Hepatocyte (in vitro differentiated cells): ENCODE measurements at regions not wholly inside any gene's neighbourhood (a gene's known extent, or its start where the extent isn't known, plus 50 kb on each side); places are given as distances from the start of the nearest gene placed in this dataset.

Experiments
- DNase-seq: peaks from one replicate; pipeline ENCODE4 v3.0.0-alpha.2; 2016; ENCODE audit warnings: low spot score
- H2AFZ ChIP-seq: fragments of 200-600 bp; sonication (generic); 2 replicates; pipeline ENCODE4 v1.6.0; 2016; ENCODE audit warnings: antibody characterized with exemption, mild to moderate bottlenecking
- H3K27ac ChIP-seq: fragments of 200-600 bp; sonication (generic); 2 replicates; pipeline ENCODE4 v1.5.1; 2016; ENCODE audit warnings: mild to moderate bottlenecking
- H3K27me3 ChIP-seq: fragments of 200-600 bp; sonication (generic); 2 replicates; pipeline ENCODE4 v1.6.1; 2016
- H3K36me3 ChIP-seq: fragments of 200-600 bp; sonication (generic); replicated peaks from 2 replicates; pipeline ENCODE4 v1.5.1; 2016; ENCODE audit warnings: low read depth; ENCODE audit not compliant: insufficient read depth
- H3K4me1 ChIP-seq: fragments of 200-600 bp; sonication (generic); 2 replicates; pipeline ENCODE4 v1.5.1; 2016; ENCODE audit warnings: mild to moderate bottlenecking, moderate library complexity; ENCODE audit not compliant: insufficient read depth
- H3K4me2 ChIP-seq: fragments of 200-600 bp; sonication (generic); 2 replicates; pipeline ENCODE4 v1.6.0; 2016
- H3K4me3 ChIP-seq: fragments of 200-600 bp; sonication (generic); 2 replicates; pipeline ENCODE4 v1.5.1; 2016; ENCODE audit warnings: mild to moderate bottlenecking
- H3K79me2 ChIP-seq: fragments of 200-600 bp; sonication (generic); 2 replicates; pipeline ENCODE4 v1.6.0; 2017; ENCODE audit warnings: mild to moderate bottlenecking
- H3K9me2 ChIP-seq: fragments of 200-600 bp; sonication (generic); replicated peaks from 2 replicates; pipeline ENCODE4 v1.6.0; 2017; ENCODE audit warnings: mild to moderate bottlenecking; ENCODE audit not compliant: insufficient read depth
- H3K9me3 ChIP-seq: fragments of 200-600 bp; sonication (generic); 2 replicates; pipeline ENCODE4 v1.5.1; 2016; ENCODE audit warnings: low read depth, mild to moderate bottlenecking
- H4K20me1 ChIP-seq: fragments of 200-600 bp; sonication (generic); 2 replicates; pipeline ENCODE4 v1.6.0; 2016; ENCODE audit warnings: mild to moderate bottlenecking; ENCODE audit not compliant: insufficient read depth, poor library complexity, severe bottlenecking
- EZH2 ChIP-seq: fragments of 200-600 bp; sonication (generic); IDR thresholded peaks from 2 replicates; pipeline ENCODE4 v1.6.1; 2016; ENCODE audit warnings: antibody characterized with exemption, mild to moderate bottlenecking, borderline replicate concordance
- EZH2phosphoT487 ChIP-seq: fragments of 200-600 bp; sonication (generic); IDR thresholded peaks from one replicate; pipeline ENCODE4 v1.6.1; 2018; ENCODE audit warnings: antibody characterized with exemption, mild to moderate bottlenecking, low read depth, moderate library complexity; ENCODE audit not compliant: unreplicated experiment, severe bottlenecking
- WGBS: methylation state at CpG from one replicate; pipeline ENCODE4 v1.1.6; 2016; ENCODE audit warnings: low lambda C conversion rate; ENCODE audit errors: missing lambda C conversion rate; 5-methylcytosine and 5-hydroxymethylcytosine counted together
- TF ChIP-seq, protein P1 (sequence below): fragments of 200-600 bp; sonication (generic); IDR thresholded peaks from 2 replicates; pipeline ENCODE4 v1.5.1; 2016; ENCODE audit warnings: antibody characterized with exemption, mild to moderate bottlenecking; ENCODE audit not compliant: poor library complexity

DNA sequence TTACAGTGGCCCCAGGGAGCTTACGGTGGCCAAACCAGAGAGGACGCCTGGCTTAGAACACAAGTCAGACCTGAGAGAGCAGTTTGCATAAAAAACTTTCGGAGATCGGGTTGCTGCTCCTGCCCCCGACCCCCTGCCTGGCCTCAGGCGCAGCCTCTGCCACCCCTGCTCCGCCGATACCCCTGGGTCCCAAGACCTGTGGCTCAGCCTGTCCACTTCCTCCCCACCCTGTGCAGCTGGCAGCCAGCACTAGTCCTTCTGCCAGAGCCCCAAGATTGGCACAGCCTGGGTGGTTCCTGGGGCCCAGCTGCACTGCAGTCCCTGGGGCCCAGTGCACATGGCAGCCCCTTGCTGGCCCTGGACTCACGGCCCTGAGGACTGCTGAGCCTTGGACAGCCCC, 56.2 kb upstream of the SOX1 start:
- 87% methylated on average over 9 of the region's 9 CpGs for WGBS
- Histone ChIP-seq H3K4me3 (no peak overlapping the region), H3K36me3 (no peaks in the 10 kb centered on the region), H3K9me2 (no peaks in the 10 kb centered on the region), H3K4me2 (no peak overlapping the region), H3K79me2 (no peaks in the 10 kb centered on the region), H3K27me3 (no peaks in the 10 kb centered on the region), H3K4me1 (no peaks in the 10 kb centered on the region), H4K20me1 (no peaks in the 10 kb centered on the region), H2AFZ (no peak overlapping the region), H3K9me3 (no peaks in the 10 kb centered on the region), H3K27ac (no peak overlapping the region)
- no peak for DNase-seq
- TF ChIP-seq EZH2phosphoT487 (no peak), EZH2 (no peak)
- TF ChIP-seq, protein P1, sequence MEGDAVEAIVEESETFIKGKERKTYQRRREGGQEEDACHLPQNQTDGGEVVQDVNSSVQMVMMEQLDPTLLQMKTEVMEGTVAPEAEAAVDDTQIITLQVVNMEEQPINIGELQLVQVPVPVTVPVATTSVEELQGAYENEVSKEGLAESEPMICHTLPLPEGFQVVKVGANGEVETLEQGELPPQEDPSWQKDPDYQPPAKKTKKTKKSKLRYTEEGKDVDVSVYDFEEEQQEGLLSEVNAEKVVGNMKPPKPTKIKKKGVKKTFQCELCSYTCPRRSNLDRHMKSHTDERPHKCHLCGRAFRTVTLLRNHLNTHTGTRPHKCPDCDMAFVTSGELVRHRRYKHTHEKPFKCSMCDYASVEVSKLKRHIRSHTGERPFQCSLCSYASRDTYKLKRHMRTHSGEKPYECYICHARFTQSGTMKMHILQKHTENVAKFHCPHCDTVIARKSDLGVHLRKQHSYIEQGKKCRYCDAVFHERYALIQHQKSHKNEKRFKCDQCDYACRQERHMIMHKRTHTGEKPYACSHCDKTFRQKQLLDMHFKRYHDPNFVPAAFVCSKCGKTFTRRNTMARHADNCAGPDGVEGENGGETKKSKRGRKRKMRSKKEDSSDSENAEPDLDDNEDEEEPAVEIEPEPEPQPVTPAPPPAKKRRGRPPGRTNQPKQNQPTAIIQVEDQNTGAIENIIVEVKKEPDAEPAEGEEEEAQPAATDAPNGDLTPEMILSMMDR = no peak

DNA sequence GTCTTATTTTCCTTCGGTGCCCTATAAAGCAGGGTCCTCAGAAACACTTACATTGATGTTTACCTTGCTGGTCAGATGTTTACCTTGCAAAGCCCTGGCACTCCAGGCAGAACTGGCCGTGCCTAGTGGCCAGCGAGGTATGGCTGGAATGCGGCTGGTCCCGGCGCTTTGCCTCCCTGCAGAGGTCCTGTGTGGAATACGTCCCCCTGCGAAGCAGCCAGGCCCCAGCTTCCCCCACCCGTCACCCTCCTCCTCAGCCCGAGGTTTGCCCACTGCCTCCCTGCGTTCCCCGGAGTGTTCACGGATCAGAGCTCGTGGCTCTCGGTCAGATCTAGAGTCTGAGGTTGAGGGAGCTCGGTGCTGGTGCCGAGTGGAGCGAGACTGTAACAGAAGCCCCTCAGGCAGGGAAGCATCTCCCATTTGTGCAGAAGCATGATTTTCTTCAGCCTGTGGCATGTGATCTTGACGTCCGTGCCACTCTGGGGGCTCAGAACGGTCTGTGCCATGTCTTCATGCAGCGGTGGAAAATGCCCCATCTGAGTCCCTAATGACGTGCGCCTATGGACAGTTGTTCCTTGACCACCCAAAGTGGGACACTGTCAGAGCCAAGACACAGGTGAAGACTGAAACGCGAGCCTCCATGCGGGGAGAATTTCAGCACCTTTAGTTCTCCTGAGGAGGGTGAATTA, 54.8 kb upstream of the SOX1 start:
- DNase-seq = no peak
- no peak overlapping the region for H2AFZ ChIP-seq

DNA sequence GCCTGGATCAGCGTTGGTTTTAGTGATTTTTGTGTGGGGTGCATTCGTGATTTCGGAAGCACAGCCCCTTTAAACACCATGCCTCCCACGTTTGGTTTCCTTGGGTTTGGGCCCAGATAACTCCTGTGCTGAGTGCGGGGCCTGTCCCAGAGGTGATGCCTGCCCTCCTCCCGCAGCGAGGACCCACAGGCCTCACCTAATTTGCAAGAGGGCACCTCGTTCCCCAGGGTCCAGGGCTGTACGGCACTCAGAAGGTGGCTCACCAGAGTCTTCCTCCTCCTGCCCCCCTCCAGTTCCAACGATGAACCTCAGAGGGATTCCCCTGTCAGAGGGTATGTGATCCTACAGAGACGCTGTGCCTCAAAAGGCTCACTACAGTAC, 54.3 kb upstream of the SOX1 start:
- H3K4me1 ChIP-seq = no peaks in the 10 kb centered on the region
- 87% methylated on average over 11 of the region's 11 CpGs for WGBS
- H3K9me2 ChIP-seq = no peaks in the 10 kb centered on the region
- no peaks in the 10 kb centered on the region for H3K9me3 ChIP-seq
- H4K20me1 ChIP-seq = no peaks in the 10 kb centered on the region
- DNase-seq = no peak
- no peaks in the 10 kb centered on the region for H3K27me3 ChIP-seq
- no peak overlapping the region for H3K4me3 ChIP-seq
- H3K36me3 ChIP-seq = no peaks in the 10 kb centered on the region
- no peak overlapping the region for H2AFZ ChIP-seq
- H3K4me2 ChIP-seq = no peak overlapping the region
- no peaks in the 10 kb centered on the region for H3K79me2 ChIP-seq
- no peak overlapping the region for H3K27ac ChIP-seq
- TF ChIP-seq, protein P1 = no peak
- TF ChIP-seq EZH2phosphoT487 (no peak), EZH2 (no peak)

More for the DNA sequence above, 54.8 kb upstream of the SOX1 start:
- TF ChIP-seq, protein P1 = no peak
- TF ChIP-seq EZH2phosphoT487 (no peak), EZH2 (no peak)
- Histone ChIP-seq H3K27me3 (no peaks in the 10 kb centered on the region), H3K36me3 (no peaks in the 10 kb centered on the region), H3K4me1 (no peaks in the 10 kb centered on the region), H3K4me3 (no peak overlapping the region), H3K27ac (no peak overlapping the region), H3K9me3 (no peaks in the 10 kb centered on the region), H3K9me2 (no peaks in the 10 kb centered on the region), H4K20me1 (no peaks in the 10 kb centered on the region), H3K79me2 (no peaks in the 10 kb centered on the region), H3K4me2 (no peak overlapping the region)
- WGBS = 79% methylated on average over 27 of the region's 27 CpGs
